Neural progenitor cell (in vitro differentiated cells): ENCODE measurements at regions not wholly inside any gene's neighbourhood (a gene's known extent, or its start where the extent isn't known, plus 50 kb on each side); places are given as distances from the start of the nearest gene placed in this dataset.

ENCODE experiments used
- DNase-seq: peaks from one replicate; pipeline ENCODE4 v3.0.0-alpha.2; 2016; ENCODE audit warnings: low spot score
- H2AFZ ChIP-seq: fragments of 200-600 bp; sonication (generic); replicated peaks from 2 replicates; pipeline ENCODE4 v1.6.1; 2016; ENCODE audit warnings: antibody characterized with exemption
- H3F3A ChIP-seq: fragments of 200-600 bp; sonication (generic); 2 replicates; pipeline ENCODE4 v1.6.1; 2016; ENCODE audit warnings: antibody characterized with exemption, low read depth
- H3K27ac ChIP-seq: fragments of 200-600 bp; sonication (generic); 2 replicates; pipeline ENCODE4 v1.5.1; 2016; ENCODE audit warnings: mild to moderate bottlenecking
- H3K27me3 ChIP-seq: fragments of 200-600 bp; sonication (generic); 2 replicates; pipeline ENCODE4 v1.6.1; 2016; ENCODE audit warnings: mild to moderate bottlenecking, moderate library complexity
- H3K36me3 ChIP-seq: fragments of 200-600 bp; sonication (generic); 2 replicates; pipeline ENCODE4 v1.5.1; 2016
- H3K4me1 ChIP-seq: fragments of 200-600 bp; sonication (generic); 2 replicates; pipeline ENCODE4 v1.6.1; 2016; ENCODE audit warnings: mixed run types
- H3K4me2 ChIP-seq: fragments of 200-600 bp; sonication (generic); 2 replicates; pipeline ENCODE4 v1.6.1; 2016
- H3K4me3 ChIP-seq: fragments of 200-600 bp; sonication (generic); 2 replicates; pipeline ENCODE4 v1.5.1; 2016
- H3K79me2 ChIP-seq: fragments of 200-600 bp; sonication (generic); 2 replicates; pipeline ENCODE4 v1.6.1; 2016; ENCODE audit warnings: low read depth
- H3K9ac ChIP-seq: fragments of 200-600 bp; sonication (generic); 2 replicates; pipeline ENCODE4 v1.6.1; 2016
- H3K9me3 ChIP-seq: fragments of 200-600 bp; sonication (generic); 2 replicates; pipeline ENCODE4 v1.5.1; 2016; ENCODE audit warnings: low read depth
- H4K20me1 ChIP-seq: fragments of 200-600 bp; sonication (generic); 2 replicates; pipeline ENCODE4 v1.6.1; 2016; ENCODE audit warnings: low read depth
- H3K27ac Mint-ChIP-seq: 3 replicates; pipeline ENCODE4 v1.8.0; 2021; ENCODE audit warnings: mixed read lengths
- H3K27me3 Mint-ChIP-seq: 2 replicates; pipeline ENCODE4 v1.8.0; 2022; ENCODE audit warnings: low read depth, mild to moderate bottlenecking, inconsistent platforms, moderate library complexity, mixed read lengths; ENCODE audit not compliant: insufficient read depth
- H3K36me3 Mint-ChIP-seq: 3 replicates; pipeline ENCODE4 v1.8.0; 2021; ENCODE audit warnings: mixed read lengths
- H3K4me1 Mint-ChIP-seq: 3 replicates; pipeline ENCODE4 v1.8.0; 2021; ENCODE audit warnings: mixed read lengths
- H3K4me3 Mint-ChIP-seq: 3 replicates; pipeline ENCODE4 v1.8.0; 2021; ENCODE audit warnings: mild to moderate bottlenecking, moderate library complexity, mixed read lengths
- H3K9me3 Mint-ChIP-seq: 3 replicates; pipeline ENCODE4 v1.8.0; 2020; ENCODE audit warnings: mixed read lengths
- CTCF ChIP-seq: fragments of 200-600 bp; sonication (generic); IDR thresholded peaks from 2 replicates; pipeline ENCODE4 v1.5.1; 2017; ENCODE audit warnings: antibody characterized with exemption, mild to moderate bottlenecking
- EZH2 ChIP-seq: fragments of 200-600 bp; sonication (generic); IDR thresholded peaks from 2 replicates; pipeline ENCODE4 v1.6.1; 2017; ENCODE audit warnings: antibody characterized with exemption, mild to moderate bottlenecking, moderate library complexity
- EZH2phosphoT487 ChIP-seq: fragments of 200-600 bp; sonication (generic); IDR thresholded peaks from 2 replicates; pipeline ENCODE4 v1.6.1; 2017; ENCODE audit warnings: antibody characterized with exemption

GRCh38 chr6:163850874-163851273 lies 436.4 kb downstream of the QKI start:
- TF ChIP-seq EZH2phosphoT487 (no peak), CTCF (no peak), EZH2 (no peak)

GRCh38 chr6:163844761-163845160 lies 430.2 kb downstream of the QKI start:
- DNase-seq: no peak
- Histone ChIP-seq H3K9me3 (peaks cover 8% of the 10 kb centered on the region), H3K27me3 (no peaks in the 10 kb centered on the region), H3K36me3 (no peaks in the 10 kb centered on the region), H3F3A (no peaks in the 10 kb centered on the region), H2AFZ (no peak overlapping the region), H3K4me1 (no peaks in the 10 kb centered on the region), H3K79me2 (no peaks in the 10 kb centered on the region), H4K20me1 (no peaks in the 10 kb centered on the region), H3K9ac (no peak overlapping the region), H3K4me2 (no peak overlapping the region), H3K4me3 (no peak overlapping the region), H3K27ac (no peak overlapping the region)
- Mint-ChIP-seq H3K27ac (no peak overlapping the region), H3K36me3 (peaks cover 2% of the 10 kb centered on the region), H3K9me3 (peaks cover 16% of the 10 kb centered on the region), H3K27me3 (peaks cover 2% of the 10 kb centered on the region), H3K4me1 (peaks cover 9% of the 10 kb centered on the region), H3K4me3 (no peak overlapping the region)
- TF ChIP-seq EZH2 (no peak), CTCF (no peak), EZH2phosphoT487 (no peak)

More at GRCh38 chr6:163850874-163851273, 436.4 kb downstream of the QKI start:
- Histone ChIP-seq H2AFZ (no peak overlapping the region), H3K4me1 (no peaks in the 10 kb centered on the region), H4K20me1 (no peaks in the 10 kb centered on the region), H3K9me3 (peaks cover 3% of the 10 kb centered on the region), H3K79me2 (no peaks in the 10 kb centered on the region), H3K9ac (no peak overlapping the region), H3F3A (no peaks in the 10 kb centered on the region), H3K27me3 (no peaks in the 10 kb centered on the region), H3K4me3 (no peak overlapping the region), H3K36me3 (no peaks in the 10 kb centered on the region), H3K27ac (no peak overlapping the region), H3K4me2 (no peak overlapping the region)
- Mint-ChIP-seq H3K4me3 (no peak overlapping the region), H3K4me1 (no peaks in the 10 kb centered on the region), H3K27ac (no peak overlapping the region), H3K27me3 (peaks cover 4% of the 10 kb centered on the region), H3K9me3 (peaks cover 31% of the 10 kb centered on the region), H3K36me3 (peaks cover 2% of the 10 kb centered on the region)
- DNase-seq: no peak

GRCh38 chr6:163844357-163844756 lies 429.8 kb downstream of the QKI start:
- Histone ChIP-seq H3K36me3 (no peaks in the 10 kb centered on the region), H3K27me3 (no peaks in the 10 kb centered on the region), H3K4me2 (no peak overlapping the region), H3K9ac (no peak overlapping the region), H4K20me1 (no peaks in the 10 kb centered on the region), H3K4me3 (no peak overlapping the region), H3K9me3 (peaks cover 8% of the 10 kb centered on the region), H3F3A (no peaks in the 10 kb centered on the region), H3K79me2 (no peaks in the 10 kb centered on the region), H3K27ac (no peak overlapping the region), H2AFZ (no peak overlapping the region), H3K4me1 (no peaks in the 10 kb centered on the region)
- H3K36me3 Mint-ChIP-seq: peaks cover 4% of the 10 kb centered on the region
- peaks cover 2% of the 10 kb centered on the region for H3K27me3 Mint-ChIP-seq
- H3K27ac Mint-ChIP-seq: no peak overlapping the region
- no peak for DNase-seq
- H3K4me3 Mint-ChIP-seq: no peak overlapping the region
- H3K9me3 Mint-ChIP-seq: peaks cover 18% of the 10 kb centered on the region
- TF ChIP-seq EZH2phosphoT487: no peak
- TF ChIP-seq EZH2: no peak
- peaks cover 9% of the 10 kb centered on the region for H3K4me1 Mint-ChIP-seq

- DNase-seq: no peak
- Histone ChIP-seq H4K20me1 (no peaks in the 10 kb centered on the region), H3K4me2 (no peak overlapping the region), H3K27me3 (no peaks in the 10 kb centered on the region), H3K36me3 (no peaks in the 10 kb centered on the region), H3K4me1 (peaks cover 3% of the 10 kb centered on the region), H2AFZ (no peak overlapping the region), H3K79me2 (no peaks in the 10 kb centered on the region), H3K9ac (no peak overlapping the region), H3K4me3 (no peak overlapping the region), H3F3A (no peaks in the 10 kb centered on the region), H3K27ac (no peak overlapping the region), H3K9me3 (peaks cover 5% of the 10 kb centered on the region)
- no peak overlapping the region for H3K4me3 Mint-ChIP-seq
- peaks cover 16% of the 10 kb centered on the region for H3K9me3 Mint-ChIP-seq
- H3K27ac Mint-ChIP-seq: peak overlapping the region; percentile 7
- no peak for TF ChIP-seq EZH2phosphoT487
- no peak for TF ChIP-seq CTCF
- no peak for TF ChIP-seq EZH2
- peaks cover 4% of the 10 kb centered on the region for H3K36me3 Mint-ChIP-seq
- H3K4me1 Mint-ChIP-seq: peaks cover 15% of the 10 kb centered on the region
- H3K27me3 Mint-ChIP-seq: peaks cover 2% of the 10 kb centered on the region
Measured at GRCh38 chr6:163843218-163843617, 428.7 kb downstream of the QKI start.
